HG03558 (cell line): ENCODE measurements at regions not wholly inside any gene's neighbourhood (a gene's known extent, or its start where the extent isn't known, plus 50 kb on each side); places are given as distances from the start of the nearest gene placed in this dataset.

Source experiments
- ATAC-seq: cut with Tn5 transposase; IDR thresholded peaks from one replicate; pipeline ENCODE4 v1.9.1; 2021; ENCODE audit warnings: moderate number of reproducible peaks; ENCODE audit not compliant: unreplicated experiment; ENCODE audit errors: extremely low read depth

DNA sequence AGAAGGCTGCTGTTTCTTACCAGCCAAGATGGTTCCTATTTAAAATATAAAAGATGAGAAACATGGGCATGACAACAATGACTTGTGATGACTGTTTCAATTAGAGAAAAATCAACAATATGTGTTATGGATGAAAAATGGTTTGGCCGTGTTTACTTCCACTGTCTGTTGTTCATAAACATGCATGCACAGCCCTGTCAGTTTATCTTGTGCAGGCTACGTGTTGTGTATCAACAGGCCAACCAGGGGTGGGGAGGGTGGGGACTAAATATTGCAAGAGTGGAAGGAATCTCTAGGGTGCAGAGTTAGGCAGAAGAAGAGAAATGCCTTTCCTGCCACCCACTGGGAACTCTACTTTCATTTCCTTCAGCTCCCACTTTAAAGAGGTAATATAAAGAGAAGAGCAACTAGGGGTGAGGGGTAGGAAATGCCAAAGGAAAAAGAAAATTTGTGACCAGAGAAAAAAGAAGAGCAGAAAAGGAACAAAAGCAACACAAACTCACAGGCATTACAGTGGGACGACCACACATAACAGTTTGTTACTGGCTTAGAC, 116.8 kb upstream of the MEIS1 start:
- no peak for ATAC-seq

DNA sequence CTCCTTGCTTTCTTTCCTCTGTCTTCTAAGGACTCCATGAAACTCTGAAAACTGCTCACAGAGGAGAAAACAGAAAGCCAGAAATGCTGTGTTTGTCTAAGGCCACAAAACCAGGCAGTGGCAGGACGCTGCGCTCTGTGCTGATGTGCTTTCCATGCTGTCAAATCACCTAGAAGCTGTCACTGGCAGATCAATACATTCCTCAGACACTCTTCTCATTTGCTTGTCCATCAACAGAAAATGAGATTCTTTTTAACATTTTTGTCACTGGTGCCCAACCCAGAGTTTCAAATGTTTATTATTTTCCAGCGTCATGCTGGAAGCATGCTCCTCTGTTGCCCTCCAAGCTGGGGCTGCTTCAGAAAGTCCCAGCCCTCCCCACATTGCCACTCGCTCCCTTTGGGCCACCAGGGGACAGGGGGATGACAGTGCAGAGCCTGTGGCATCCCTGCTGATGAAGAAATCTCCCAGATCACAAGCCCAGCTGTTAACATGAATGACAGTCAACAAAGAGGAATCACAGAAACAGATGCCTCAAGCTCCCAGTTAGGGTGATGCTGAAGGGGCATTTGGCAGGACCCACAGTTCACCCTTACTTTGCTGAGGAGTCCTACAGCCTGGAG, 117.5 kb upstream of the MEIS1 start:
- ATAC-seq = no peak

DNA sequence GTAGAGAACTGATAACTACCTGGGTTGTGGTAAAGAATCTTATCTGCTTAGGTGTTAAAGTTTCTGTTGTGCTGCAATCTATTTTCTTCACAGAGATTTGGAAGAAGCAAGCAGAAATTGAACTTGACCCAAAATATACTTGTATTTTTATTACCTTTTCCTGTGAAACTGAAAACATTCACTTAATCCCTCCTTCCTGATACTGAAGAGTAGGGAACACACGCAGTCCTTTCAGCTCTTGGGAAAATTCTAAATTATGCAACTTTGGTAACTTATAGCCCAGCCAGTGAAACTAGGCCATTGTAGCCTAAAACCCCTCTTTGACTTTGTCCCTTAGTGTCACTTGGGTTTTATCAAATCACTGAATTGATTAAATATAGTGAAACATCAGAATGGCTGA, 128.4 kb upstream of the MEIS1 start:
- no peak for ATAC-seq

DNA sequence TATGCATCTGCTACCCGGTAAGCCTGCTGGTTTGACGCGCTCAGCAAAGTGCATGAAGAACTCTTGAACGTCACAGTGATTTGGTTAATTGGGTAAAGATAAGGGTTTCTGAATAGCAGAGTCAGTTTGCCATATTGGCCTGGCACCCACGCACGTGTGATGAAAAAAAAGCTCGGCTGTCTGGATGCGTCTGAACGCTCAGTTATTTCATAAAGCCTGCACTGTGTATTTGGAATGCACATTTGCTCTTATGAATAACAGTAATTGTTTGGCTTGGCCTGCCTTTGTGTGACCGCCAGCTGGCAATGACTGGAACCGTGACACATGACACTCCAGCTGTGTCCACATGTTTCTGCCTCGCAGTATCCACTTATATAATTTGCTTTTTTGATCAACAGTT, 129.2 kb upstream of the MEIS1 start:
- no peak for ATAC-seq

DNA sequence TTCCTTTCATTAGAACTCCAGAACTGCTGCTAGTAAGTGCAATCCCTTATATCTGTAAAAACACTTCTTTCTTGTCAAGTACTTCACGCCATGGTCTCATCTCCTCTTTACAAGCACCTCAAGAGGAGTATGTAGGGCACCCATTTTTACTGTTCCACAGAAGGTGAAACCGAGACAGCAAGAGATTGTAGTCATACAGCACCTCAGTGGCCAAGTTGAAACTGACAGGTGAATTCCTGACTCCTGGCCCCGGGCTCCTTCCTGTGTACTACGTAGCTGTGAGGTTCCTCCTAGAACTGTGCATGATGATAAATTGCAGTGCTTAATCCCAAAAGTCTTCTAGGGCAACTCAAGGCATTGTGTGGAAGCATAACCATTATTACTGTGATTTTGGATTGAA, 131.5 kb upstream of the MEIS1 start:
- no peak for ATAC-seq

DNA sequence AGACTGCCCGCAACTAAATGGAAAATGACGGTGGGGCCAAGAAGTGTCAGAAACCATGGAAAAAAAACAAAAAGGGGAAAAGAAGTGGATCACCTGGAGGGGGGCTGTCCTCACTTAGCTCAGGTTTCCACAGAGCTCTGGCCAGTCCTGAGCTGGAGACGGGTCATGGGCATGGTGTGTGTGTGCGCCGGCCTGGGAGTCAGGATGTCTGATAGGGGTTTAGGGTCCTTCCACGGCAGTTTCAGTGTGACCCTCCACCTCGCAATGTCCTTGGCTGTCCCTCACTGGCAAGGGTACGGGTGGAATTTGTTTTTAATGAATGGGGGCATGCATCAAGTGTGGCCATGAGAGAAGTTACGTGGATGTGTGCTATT, 133.2 kb upstream of the MEIS1 start:
- ATAC-seq = no peak

DNA sequence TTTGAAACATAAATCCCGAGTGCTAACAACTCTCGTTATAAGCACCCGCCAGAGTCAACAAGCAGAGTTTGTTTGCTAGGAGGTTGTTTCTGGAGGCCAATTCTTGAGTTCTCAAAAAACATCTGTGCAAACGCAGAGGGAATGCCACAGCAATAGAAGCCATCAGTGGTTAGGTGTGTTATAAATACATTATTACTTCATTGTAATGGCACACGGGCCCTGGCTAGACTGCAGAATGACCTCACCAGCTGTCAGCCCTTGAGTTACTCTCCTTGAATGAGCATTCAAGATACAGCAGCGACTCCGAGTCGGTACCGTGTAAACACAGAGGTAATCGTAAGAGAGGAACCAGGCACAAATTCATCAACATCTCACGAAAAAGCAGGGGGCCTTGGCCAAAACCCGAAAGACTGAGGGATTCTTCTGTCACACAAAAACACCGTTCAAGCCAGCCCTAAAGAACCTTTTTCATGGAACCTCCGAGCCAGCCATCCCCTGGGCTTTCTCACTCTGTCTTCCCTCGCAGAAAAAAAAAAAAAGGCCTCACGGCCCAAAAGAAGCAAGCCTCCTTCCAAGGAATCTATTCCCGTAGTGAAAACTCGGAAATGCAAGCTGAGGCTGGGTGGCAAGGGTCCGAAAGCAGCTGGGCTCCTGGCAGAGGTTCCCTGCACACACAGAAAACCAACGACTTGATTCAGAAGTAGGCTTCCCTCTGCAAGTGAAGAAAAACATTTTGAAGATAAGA, 133.7 kb upstream of the MEIS1 start:
- ATAC-seq = no peak

DNA sequence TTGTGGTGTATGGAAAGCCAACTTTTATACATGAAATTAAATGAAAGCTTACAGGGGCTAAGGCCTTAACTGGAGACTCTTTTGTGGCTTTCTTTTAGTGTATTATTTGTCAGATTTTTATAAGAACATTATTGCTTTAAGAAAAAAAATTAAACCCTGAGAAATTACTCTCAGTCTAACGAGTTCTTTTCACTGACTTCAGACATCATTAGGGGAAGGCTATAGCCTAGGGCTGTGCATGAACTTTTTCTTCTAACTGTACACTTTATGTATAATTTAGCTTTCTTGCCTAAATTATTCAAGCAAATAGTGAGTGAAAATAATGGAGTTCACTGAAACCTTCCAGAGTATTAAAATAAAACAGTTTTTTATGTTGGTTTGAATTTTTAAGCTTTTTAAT, 151.1 kb upstream of the MEIS1 start:
- ATAC-seq = no peak

DNA sequence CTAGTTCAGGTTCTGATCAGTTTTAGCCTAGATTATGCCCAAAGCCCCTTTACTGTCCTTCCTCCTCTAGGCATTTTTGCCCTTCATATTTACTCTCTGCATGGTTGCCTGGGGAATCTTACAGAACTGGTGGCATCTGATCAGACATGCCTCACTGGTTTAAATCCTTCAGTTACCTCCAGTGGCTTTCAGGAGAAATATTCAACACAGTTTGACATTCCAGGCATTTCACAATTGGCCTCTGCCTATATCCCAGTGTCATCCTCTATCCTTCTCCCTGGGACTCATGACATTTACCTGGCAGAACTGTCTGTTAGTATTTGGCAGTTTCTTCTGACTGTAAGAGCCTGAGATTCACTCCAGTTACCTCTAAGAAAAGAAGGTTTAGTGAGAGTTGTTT, 152.9 kb upstream of the MEIS1 start:
- ATAC-seq = no peak

DNA sequence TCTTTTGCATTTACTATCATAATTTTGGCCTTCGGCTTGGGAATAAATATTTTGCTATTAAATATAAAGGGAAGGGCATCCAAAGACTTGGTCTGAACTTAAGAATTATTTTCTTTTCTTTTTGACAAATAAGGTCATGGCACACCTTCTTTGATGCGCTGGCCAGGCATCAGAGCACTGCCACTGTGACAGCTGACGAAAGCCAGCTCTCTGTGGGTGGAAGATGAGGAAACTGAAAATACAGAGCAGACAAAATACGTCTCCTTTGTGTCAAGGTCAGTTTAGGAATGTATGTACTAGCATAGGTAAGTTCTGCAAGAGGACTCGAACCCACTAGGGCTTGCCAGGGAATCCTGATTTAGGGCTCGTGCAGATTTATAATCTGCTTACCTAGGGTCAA, 155.9 kb upstream of the MEIS1 start:
- ATAC-seq = no peak

DNA sequence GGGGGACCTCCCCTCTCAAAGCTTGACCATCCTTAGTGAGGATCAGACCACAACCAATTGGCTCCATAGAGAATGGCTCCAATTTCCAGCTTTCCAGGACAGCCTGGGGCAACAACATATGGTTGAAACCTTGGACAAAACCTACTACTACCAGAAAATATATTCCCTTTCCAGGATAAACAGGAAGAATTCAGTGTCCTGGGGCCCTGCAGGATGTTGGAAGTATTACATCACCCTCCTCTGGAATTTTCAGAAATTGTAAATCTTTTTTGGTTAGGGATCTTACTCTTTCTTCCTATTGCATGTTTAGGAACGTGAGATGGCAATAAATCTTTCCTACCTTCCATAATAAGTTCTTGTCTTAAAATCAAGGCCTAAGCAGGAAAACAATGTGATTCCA, 158.9 kb upstream of the MEIS1 start:
- no peak for ATAC-seq

DNA sequence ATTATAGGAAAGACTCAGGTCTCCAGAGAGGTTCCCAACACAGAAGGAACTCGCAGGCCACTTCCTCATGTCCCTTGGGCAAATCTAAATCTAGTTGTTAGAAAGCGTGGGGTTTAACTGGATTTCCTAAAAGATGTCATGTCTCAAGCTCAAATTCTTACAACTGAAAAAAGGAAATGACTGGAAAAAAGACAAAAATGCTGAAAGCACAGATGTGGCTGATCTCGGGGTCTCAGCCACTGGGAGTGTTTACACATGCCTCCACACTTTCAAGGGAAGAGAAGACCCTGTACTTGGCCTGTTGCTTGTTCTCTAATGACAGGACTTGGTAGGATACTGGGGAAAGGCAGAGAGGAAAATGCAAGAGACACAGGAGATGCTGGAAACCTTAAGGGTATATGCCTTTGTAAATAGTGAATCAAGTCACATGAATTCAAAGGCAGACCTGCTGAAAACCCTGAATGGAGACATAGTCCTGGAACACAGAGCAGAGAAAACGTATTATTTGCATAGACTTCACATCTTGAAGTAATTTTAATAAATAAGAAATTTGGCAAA, 160.9 kb upstream of the MEIS1 start:
- no peak for ATAC-seq

DNA sequence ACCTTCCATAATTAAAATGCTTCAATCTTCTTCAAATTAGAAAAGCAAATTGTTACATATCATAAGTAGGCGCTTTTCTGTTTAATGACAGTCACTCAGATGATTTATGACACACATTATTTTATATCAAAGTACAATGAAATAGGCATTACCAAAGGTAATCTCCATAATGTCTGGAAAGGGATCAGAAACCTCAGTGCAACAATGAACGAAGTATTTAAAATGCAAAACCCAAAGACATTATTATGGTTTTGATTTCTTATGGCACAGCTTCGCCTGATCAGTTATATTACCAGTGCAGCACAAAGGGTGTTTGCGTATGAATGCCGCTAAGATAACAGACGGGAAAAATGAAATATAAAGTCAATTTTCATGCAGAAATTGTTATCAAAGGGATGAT, 162.2 kb upstream of the MEIS1 start:
- no peak for ATAC-seq

DNA sequence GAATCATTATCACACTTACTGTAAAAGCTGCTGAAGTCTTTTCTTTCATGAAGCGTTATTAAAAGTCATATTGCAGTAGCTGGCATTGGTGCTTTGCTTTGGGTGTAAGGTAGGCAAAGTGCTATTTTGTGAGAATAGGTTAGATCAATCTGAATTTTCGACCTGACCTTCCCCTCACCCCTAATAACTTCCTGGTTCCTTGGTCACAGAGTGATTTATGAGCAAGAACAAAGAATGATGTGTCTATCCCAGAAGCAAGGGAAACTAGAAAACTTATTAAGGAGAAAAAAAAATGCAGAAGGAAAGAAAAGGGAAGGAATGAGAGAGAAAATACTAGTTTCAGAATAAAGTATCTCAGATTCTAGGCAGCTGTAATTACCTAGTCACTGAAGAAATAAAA, 163.1 kb upstream of the MEIS1 start:
- no peak for ATAC-seq

DNA sequence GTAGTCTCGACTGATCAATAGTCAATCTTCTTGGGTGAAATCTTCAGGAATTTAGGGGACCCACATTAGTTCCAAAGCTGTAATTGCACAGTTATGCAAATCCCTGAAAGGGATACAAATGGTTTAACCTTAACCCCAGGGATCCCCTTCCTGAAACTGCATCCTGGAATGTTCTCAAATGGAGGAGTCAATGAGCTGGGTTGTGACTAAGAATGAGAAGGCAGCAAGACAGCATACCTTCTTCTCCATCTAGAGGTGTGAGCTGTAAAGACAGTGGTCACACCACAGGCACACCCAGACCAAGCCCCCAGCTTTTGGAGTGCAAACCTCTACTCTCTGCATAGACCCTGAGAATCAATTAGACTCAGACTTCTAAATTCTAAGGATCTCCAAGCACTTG, 164.7 kb upstream of the MEIS1 start:
- ATAC-seq = no peak

DNA sequence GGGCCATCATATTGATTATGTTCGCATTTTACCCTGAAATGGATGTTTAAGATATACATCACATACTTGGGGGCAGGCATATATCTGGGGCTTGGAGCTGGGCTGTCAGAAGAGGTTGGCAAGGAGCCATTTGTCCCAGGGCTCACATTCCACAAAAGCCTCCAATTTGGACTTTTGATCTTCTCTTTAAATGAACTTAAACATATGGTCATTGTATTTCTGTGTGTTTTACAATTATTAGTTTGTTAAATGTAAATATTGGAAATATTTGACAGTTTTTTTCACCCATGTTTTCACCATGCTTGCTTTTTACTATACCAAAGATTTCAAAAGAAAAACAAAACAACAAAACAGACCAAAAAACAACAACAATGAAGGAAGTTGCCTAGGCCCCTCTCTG, 165.8 kb upstream of the MEIS1 start:
- no peak for ATAC-seq

DNA sequence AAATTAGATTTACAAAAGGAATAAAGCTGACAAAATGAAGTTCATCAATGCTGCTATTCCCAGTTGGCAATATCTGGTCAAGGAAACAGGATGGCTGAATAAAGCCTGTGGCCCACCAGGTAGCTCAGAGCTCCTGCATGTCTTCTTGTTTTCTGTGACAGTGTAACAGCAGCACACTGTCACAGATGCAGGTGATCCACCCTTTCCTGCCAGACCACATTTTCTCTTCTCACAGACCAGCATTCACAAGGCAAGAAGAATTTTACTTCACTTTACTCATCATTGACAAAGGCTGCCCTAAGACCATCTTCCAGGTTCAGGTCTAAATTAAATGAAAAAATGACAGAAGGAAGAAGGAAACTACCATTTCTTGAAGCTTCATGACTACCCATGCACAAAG, 166.2 kb upstream of the MEIS1 start:
- no peak for ATAC-seq

DNA sequence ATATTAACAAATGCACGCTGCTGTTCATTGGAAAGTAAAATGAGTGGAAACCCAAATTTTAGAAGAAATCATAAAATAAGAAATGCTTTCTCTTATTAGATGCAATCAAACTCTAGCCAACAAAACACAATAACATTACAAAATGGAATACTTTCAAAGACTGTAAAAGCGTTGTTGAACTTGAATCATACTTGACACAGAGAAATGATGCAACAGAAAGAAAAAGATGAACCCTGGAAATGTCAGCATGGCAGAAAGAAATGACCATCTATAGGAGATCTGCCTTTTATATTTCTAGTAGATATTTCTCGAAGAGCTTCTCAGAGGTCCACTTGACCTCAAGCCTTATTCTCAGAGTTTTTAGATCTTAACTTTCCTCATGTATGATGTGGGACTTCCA, 170.6 kb upstream of the MEIS1 start:
- ATAC-seq = no peak

DNA sequence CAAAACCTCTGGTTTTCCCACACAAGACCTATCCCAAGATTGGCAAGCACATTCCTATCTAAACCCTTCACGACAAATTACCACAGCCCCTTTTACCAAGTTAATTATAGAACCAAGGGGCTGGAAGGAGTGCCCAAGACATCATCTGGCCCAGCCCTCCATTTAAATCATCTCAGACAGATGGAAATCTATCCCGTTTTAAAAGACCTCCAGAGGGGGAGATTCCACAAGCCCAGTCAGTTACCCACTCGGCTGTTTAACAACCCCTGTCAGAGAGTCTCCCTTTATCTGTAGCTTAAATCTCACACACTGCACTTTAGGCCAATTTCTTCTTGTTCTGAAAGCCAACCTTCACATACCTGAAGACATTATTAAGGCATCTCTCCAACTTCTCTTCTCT, 179.1 kb upstream of the MEIS1 start:
- ATAC-seq = no peak

DNA sequence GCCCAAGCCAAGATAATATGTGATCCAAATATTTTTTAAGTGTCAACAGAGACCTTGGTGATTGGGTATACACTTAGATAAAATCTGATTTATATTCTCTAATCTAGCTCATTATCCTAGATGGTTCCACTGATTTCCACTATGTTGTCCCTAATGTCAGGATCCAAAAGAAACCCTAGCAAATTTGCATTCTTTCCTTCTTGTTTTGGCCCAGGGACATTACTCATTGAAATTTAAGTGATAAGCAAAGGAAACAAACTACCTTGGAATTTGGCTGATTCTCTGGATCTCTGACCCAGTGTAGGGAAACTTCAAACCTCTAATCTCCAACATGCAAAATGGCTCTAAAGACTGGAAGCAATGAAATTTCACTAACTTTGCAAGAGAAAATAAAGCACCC, 179.8 kb upstream of the MEIS1 start:
- no peak for ATAC-seq

DNA sequence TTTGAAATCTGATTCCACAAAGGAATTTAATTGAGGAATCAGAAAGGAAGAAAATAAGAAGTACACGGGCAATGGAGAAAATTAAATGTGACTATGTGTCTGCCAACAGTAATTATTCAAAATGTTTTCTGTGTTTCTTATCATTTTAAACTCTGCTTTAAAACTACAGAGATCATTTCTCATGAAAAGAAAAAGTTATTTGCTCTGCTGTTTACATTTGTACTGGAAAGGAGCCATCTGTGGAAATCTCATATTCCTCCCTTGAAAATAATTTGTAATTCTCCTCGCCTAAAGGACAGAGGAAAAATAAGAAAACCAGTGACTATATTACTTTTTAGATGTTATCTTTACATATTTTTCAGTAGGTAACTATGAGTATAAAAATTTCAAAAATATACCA, 181.9 kb upstream of the MEIS1 start:
- no peak for ATAC-seq

DNA sequence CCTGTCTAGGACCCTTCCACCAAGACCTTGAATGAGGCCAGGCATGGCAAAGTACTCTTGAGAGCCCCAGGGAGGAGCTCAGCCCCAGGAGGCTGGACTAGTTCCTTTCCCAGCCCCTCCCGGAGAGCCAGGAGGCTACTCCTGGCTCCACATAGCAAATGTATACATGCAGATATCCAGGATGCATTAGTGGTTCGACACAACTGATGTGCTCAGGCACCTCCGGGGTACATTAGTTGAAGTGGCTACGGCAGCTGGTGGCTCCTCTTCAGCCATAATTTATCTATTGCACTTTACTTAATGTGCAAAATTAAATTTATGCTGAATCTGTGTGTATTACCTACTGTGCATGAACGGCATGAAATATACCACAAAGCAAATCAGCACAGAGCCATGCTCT, 182.8 kb upstream of the MEIS1 start:
- no peak for ATAC-seq
